Kasumi-1 (cell line): ENCODE measurements at regions not wholly inside any gene's neighbourhood (a gene's known extent, or its start where the extent isn't known, plus 50 kb on each side); places are given as distances from the start of the nearest gene placed in this dataset.

ENCODE experiments used
- DNase-seq, 2 experiments: peaks; one replicate each; lab custom pipeline; 2025; lab: John Stamatoyannopoulos, UW

DNA sequence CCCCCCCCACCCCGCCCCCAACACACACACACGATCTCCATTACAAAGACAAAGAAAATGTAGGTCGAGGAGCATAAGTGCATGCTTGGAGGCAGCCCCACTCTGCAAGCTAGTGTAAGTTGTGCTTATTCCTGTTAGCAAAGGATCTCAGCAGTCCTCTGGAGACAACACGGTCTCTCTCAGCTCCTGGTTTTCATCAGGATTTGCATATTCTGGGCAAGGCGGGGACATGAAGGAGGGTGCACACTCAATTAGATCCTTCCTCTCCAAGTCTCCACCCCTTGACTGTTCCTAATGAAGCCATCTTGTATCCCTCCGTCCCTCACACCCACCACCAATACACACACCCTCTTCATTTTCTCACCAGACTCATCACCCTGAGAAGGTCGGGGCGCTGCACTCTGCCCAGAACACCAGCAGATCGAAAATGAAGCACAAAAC is 63.8 kb downstream of the MRPL46 start:
- DNase-seq, result no peak

DNA sequence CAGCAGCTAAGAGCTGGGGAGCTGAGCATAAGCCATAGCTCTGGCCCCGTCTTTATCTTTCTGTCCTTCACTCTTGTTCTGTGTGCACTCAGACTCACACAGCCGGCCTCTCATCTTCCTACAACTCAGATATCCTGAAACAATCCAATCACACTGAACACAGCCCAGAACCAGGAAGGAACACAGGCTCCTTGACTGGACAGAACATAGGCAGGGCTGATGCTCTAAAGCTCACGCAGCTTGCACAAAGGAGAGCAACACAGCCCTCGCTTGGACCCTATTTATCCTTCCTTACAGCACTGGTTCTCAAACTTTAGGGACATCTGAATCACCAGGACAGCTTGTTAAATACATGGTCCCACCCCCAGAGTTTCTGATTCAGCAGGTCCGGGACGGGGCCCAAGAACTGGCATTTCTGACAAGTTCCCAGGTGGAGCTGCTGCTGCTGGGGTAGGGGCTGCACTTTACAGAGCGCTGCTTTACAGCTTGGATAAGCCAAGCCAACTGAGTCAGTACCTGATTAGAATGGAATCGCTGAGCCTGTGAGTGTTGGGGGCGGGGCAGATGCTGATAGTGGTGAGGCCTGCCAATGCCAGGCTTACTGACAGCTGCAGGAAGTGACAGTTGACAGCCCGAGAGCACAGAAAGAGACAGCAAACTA is 65.1 kb downstream of the MRPL46 start:
- peak; percentile 85 for DNase-seq

- DNase-seq, result no peak
Measured at GRCh38 chr15:88401251-88401995, 65.8 kb downstream of the MRPL46 start.

GRCh38 chr15:88400591-88401250 is 66.5 kb downstream of the MRPL46 start:
- DNase-seq, result no peak

GRCh38 chr15:88400084-88400483 is 67.1 kb downstream of the MRPL46 start:
- DNase-seq, result no peak

- no peak for DNase-seq
Measured at GRCh38 chr15:88399021-88399685, 68.0 kb downstream of the MRPL46 start.

- no peak for DNase-seq
Measured at GRCh38 chr15:88398011-88398410, 69.2 kb downstream of the MRPL46 start.

GRCh38 chr15:88397506-88397905 is 69.7 kb downstream of the MRPL46 start:
- DNase-seq, result no peak

GRCh38 chr15:88395872-88396781 is 71.1 kb downstream of the MRPL46 start:
- peak; percentile 9 to 20 for DNase-seq

DNA sequence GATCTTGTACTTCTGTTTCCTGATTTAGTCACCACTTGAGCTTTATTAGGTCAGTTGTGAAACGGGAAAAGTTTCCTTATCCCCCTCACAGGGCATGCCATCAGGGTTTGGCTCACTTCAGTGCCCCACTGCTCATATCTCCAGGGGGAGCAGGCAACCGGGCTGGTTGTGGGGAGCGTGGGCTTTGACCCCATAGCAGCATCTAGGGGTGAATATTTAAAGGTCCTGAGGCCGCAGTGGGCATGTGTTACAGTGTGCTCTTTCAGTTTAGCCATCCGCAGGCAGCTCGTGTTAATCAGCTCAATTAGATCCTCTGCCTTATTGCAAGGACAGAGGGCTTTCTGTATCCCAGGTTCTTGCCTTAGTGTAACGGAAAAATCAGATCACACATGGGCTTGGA is 71.9 kb downstream of the MRPL46 start:
- DNase-seq, result no peak

- no peak for DNase-seq
Measured at GRCh38 chr15:88394553-88395145, 72.5 kb downstream of the MRPL46 start.

- no peak for DNase-seq
Measured at GRCh38 chr15:88393719-88394519, 73.3 kb downstream of the MRPL46 start.

DNA sequence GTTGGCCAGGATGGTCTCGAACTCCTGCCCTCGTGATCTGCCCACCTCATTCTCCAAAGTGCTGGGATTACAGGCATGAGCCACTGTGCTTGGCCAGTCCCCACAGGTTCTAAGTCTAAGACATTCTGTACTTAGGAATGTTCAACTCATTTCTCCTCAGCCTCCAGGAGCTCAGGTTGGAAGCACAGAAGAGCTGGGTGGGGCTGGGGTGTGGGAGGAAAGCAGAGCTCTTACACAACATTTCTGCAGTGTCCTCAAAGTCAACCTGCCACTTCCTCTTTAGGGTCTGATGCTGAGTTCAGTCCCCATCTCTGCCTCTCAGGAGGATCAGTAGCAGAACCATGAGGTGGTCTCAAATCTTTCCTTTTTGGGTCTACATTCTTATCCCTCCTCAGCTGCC is 75.5 kb downstream of the MRPL46 start:
- DNase-seq, result peak; percentile 46 to 62

DNA sequence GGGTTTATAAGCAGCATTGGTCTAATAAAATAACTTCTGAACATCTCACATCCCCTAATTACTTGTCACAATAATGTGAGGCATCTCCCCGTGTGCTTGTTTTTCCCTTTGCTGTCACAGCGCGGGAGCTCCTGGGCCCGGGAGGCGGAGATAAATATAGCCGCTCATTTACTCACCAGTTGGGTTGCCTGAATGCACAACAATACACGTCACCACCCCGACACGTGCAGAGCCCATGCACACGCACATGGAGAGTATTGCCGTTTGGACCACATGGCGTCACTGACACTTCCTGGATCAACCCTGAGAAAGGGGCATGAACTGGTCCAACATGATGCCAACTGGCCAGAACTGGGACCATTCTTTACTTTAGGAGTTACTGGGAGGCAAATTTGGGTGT is 76.2 kb downstream of the MRPL46 start:
- DNase-seq, result no peak

- no peak for DNase-seq
Measured at GRCh38 chr15:88390164-88390901, 76.9 kb downstream of the MRPL46 start.

DNA sequence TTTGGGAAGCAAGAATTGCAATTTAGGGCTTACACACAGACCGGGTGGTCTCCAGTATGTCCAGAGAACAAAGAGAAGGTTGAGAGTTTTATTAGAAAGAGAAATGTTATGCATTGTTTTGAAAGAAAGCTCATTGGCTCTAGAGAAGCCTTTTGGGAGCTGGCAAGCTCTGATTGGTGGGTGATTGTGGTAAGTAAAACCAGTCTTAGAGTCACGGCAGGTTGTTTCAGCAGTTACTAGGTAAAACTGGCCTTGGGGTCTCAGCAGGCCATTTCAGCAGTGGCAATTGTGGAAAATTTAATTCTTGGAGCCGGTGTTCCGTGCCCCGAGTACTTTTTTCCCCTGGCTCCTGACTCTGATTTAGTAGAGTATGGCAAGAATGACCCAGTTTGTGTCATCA is 78.1 kb downstream of the MRPL46 start:
- no peak for DNase-seq

DNA sequence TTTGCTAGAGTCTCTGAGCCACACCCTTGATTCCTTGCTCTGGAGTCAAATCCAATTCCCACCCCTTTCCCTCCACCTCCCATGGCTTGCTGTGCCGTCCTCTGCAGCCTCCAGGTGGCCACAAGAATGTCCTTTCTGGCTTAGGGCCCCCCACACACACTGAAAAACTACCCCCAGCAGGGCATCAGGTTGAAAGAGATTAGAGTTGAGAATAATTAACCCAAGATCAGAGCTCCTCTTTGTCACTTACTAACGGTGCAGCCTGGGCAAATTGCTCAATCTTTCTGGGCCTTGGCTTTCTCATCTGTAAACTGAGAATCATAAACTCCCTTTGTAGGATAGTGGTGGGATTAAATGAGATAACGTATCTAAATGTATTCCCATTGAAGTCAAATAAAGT is 78.5 kb downstream of the MRPL46 start:
- no peak for DNase-seq

- DNase-seq, result no peak
Measured at GRCh38 chr15:88385078-88385700, 82.0 kb downstream of the MRPL46 start.

- no peak for DNase-seq
Measured at GRCh38 chr15:88383354-88383753, 83.8 kb downstream of the MRPL46 start.
